NCI-H1694 (cell line): ENCODE measurements at regions not wholly inside any gene's neighbourhood (a gene's known extent, or its start where the extent isn't known, plus 50 kb on each side); places are given as distances from the start of the nearest gene placed in this dataset.
A peak's percentile ranks its signal among the peaks of the same experiment; 100 is the strongest.

ENCODE experiments used
- DNase-seq: peaks from one replicate; lab custom pipeline; 2025; lab: John Stamatoyannopoulos, UW

- DNase-seq, result no peak
Observed at GRCh38 chr3:117254985-117255384, 545.4 kb downstream of the TUSC7 start.

- no peak for DNase-seq
Observed at GRCh38 chr3:117255736-117256135, 546.2 kb downstream of the TUSC7 start.

DNA sequence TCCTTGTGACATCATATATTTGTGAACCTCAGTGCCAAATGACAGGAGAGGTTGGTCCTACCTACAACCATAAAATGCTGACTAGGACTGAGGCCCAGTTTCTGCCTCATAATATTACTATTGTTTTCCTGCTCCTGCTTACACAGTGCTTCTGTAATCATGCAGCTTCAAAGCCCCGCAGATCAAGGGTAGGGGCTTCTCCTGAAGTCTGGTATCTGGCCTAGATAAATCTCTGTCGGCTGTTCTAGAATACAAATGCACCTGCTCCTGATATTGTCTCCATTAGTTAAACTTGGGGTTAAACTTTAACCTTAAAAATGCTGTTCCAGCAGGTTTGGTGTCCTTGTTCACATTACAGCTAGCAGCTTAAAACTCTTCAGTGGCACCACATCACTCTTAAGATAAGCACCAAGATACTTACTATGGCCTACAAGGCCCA is 552.4 kb downstream of the TUSC7 start:
- no peak for DNase-seq

- DNase-seq, result peak; percentile 3
Observed at GRCh38 chr3:117263270-117263669, 553.7 kb downstream of the TUSC7 start.

DNA sequence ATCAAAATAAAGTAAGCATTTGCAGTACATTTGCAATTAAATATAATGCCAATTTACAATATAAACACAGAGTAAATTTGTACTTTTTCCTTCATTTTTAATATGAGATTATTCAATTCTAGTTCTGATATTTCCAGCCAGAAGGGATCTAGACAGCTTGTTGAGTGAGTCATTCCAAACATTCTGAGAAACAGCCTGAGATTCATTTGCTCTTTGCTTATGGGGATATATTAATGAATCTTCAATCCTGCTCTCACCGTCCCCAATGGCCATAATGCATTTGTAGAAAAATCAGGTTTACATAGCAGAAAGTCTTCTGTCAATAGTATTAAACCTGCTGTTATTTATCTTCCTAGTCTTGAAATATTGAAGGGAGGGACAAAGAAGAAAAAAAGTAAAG is 554.2 kb downstream of the TUSC7 start:
- no peak for DNase-seq

- no peak for DNase-seq
Observed at GRCh38 chr3:117264204-117264994, 554.8 kb downstream of the TUSC7 start.

DNA sequence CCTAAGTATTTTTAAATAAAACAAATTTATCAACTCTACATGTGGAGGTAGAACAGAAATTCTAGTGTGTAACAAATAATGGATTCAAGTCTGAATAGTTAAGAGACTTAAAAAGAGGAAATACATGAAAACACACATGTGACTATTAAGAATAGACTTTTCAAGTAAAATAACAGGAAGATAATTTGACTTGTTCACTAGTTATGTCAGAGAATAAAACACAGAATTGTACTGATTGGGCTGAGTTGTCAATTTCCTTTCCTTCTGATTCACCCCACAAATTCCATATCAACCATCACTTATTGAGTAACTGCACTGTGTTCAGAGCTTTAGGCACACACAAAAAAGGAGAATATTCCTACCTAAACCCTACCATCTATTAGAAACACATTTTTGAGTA is 557.2 kb downstream of the TUSC7 start:
- no peak for DNase-seq

GRCh38 chr3:117268318-117268717 is 558.7 kb downstream of the TUSC7 start:
- DNase-seq, result no peak

DNA sequence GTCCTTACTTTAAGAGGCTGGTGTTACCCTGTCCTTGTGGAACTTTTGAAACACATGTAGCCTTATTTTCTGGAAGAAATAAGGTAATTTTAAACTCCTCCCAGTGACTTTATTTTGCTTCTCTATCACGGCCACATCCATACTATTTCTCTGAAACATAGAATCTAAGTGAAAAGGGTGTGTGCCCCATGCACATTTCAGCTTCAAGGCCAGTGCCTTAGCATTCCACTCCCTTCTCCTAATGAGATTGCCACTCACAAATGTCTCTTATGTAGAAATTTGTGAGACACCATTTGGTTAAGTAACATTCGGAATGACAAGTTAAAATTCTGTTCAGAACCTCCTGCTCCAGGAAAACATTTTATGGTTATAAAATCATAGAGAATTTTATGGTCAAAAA is 562.7 kb downstream of the TUSC7 start:
- DNase-seq, result no peak

DNA sequence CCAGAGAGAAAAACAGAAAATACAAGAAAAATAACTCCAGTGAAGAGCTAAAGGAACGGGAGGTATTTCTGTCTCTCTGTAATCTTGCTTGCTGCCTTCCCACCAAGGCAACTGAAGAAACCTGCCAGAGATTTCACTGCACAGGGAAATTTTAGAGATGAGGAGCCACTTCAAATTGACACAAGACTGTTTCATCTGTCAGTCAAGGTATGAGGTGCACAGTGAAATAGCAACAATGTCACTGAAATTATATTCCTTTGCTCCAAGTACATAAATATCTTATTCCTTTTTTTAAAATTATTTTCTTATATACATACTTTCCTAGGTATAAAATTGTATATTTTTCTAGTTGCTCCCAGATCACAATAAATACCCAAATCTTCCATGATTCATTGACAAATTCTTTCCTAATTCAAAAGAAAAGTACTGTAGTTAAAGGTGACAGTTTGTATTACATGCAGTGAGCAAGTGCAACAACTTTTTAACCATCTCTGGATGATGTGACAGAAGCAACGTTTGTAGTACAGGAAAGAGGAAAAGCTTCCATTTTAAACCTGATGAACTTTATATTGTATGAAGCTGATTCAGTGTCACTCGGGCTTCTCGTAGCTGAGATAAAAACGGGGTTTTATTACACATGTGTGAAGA is 563.4 kb downstream of the TUSC7 start:
- no peak for DNase-seq

DNA sequence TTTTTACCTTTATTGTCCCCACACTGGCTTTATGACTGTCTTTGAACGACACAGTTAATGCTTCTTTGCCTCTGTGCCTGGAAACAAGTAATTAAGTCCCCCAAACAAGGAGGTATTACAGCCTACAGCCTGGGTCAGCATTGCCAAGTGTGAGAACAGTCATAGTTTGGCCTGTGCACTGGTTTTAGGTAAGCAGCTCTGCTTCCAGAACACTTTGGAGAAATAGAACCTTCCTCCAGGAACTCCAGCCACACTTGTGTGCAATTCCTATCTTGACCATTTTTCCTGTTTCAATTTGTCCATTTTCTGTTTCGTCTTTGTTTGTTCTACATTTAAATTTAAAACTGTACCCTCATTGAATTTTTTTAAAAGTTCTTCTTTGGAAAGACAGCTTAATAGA is 568.2 kb downstream of the TUSC7 start:
- DNase-seq, result no peak

- DNase-seq, result peak; percentile 22
Observed at GRCh38 chr3:117278424-117279190, 569.0 kb downstream of the TUSC7 start.

GRCh38 chr3:117281371-117281770 is 571.8 kb downstream of the TUSC7 start:
- no peak for DNase-seq

DNA sequence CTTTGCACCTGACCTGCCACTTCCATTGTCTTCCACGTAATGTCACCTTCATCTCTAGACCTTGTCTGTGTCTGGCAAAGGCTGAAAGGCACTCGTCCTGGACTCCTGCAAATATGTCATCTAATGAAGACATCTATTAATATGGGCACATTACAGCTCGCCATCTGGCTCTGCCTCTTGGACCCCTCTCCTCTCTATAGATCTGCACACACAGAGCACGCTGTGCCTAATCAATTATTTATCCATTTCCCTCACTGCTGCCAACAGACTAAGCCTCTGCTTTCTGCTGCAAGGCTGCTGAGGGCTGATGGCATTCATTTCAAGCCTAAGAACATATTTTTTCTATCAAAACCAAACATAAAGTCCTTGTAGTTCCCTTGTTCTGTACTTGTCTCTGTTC is 573.0 kb downstream of the TUSC7 start:
- DNase-seq, result peak; percentile 14

GRCh38 chr3:117285737-117286136 is 576.2 kb downstream of the TUSC7 start:
- peak; percentile 28 for DNase-seq

GRCh38 chr3:117286488-117286887 is 576.9 kb downstream of the TUSC7 start:
- DNase-seq, result peak; percentile 11

GRCh38 chr3:117287602-117288001 is 578.0 kb downstream of the TUSC7 start:
- DNase-seq, result no peak

DNA sequence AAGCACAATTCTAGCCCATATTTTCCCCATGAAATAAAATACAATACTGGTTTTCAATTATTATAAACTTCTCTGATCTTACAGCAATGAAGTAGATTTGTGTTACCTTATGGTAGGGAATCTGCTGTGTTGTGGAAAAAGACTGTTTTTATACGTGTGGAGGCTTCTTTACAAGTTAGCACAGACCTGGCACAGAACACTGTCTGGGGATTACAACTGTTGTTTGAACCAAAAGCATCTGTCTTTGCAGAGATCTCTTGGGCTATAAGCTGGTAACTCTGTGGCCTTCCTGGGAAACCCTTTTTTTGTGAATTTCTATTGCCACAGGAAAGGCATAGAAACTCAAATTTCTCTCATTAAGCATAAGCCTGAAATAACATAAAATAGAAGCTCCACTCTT is 581.9 kb downstream of the TUSC7 start:
- peak; percentile 6 for DNase-seq

DNA sequence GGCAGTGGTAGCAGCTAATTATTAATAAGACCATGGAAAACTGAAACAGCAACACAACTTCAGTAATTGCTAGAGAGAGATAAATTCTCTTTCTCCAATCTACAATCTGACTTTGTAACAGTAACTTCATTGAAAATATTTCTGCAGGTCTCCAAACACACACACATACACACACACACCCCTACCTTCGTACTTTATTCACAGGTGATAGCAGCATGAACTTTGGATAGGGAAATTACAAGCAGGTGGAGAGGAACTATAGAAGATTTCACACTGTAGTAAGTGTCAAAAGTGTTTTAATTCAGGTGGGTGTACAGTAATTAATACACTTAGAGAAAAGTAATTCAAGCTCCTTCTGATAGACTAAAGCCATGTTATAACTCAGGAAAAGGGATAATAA is 587.5 kb downstream of the TUSC7 start:
- no peak for DNase-seq

DNA sequence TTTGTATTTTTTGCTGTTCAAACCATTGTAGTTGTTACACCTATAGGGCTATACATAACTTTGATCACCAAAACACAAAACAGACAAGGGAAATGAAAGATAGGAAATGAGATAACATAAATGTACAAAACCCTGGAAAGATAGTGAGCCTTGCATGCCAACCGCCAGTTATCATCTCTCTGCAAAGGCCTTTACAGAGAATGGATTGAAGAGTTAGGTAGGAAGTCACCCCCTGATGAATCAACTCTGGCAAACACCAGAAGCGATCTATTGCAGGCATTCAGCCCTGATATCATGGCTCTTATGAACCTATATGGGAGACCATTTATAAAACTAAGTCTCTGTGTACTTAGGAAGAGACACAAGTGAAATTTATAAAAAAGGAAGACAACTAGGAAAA is 588.0 kb downstream of the TUSC7 start:
- DNase-seq, result no peak

DNA sequence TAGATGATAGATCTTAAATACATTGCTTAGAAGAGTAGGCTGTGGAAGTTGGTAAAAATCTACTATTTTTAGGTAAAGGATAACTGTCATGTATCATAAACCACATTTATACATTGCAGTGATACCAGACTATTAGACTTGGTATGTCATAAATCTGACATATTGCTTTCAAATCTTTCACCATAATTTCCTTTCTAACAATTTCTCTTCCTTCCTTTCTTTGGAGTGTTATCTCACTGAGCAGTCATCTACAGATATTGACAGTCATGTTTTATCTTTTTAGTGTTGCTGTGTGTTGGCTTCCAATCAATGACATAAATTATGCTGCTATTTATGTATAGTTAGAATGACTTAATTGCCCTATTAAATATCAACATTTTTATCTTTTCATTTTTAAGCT is 588.7 kb downstream of the TUSC7 start:
- DNase-seq, result no peak

GRCh38 chr3:117302428-117302827 is 592.8 kb downstream of the TUSC7 start:
- no peak for DNase-seq

- DNase-seq, result no peak
Observed at GRCh38 chr3:117303443-117303842, 593.9 kb downstream of the TUSC7 start.
